SH-SY5Y (cell line): ENCODE measurements at regions not wholly inside any gene's neighbourhood (a gene's known extent, or its start where the extent isn't known, plus 50 kb on each side); places are given as distances from the start of the nearest gene placed in this dataset.

Source experiments
- GATA2 ChIP-seq: IDR thresholded peaks from 2 replicates; pipeline ENCODE4 v1.6.1; 2011; ENCODE audit warnings: mild to moderate bottlenecking, low read depth, low read length
- GATA3 ChIP-seq: IDR thresholded peaks from 2 replicates; pipeline ENCODE4 v1.6.1; 2011; ENCODE audit warnings: low read depth, mild to moderate bottlenecking, low read length, moderate library complexity

DNA sequence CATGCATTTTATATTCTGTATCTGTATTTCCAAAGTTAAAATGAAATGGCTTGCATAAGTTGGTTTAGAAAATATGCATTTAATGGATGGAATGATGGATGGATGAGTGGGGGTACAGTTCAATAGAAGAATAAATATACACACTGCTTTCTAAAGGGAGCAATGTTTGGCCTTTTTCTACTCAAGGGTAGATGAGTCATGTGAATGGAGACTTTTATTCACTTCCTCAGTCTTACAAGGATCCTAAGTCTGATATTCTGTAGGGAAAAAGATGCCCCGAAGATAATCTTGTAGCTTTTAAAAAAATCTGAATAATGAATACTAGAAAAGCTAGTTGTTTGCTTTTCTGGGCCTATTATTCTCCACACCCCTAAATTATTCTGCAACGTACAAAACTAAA lies 2112.1 kb downstream of the MAT2B start:
- TF ChIP-seq GATA3, result no peak
- TF ChIP-seq GATA2, result no peak
